ENCODE measurements at regions not wholly inside any gene's neighbourhood (a gene's known extent, or its start where the extent isn't known, plus 50 kb on each side); places are given as distances from the start of the nearest gene placed in this dataset.

DNA sequence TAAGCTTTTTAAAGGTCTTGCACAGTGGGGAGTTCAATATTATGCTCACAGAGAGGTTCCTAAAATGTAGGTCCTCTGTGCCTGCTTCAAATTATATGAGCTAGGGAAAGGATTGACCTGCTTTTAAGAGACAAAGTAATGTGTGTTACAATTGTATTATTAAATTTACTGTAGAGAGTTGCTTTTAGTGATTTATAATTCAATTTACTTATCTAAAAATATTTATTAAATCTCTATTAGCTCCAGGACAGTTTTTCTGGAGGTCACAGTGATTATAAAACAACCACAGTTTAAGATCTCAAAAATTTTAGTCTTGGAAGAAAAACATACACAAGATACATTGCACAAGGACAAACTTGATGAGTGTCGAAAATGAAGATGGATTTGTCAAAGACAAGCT is 665.7 kb upstream of the ARPP21 start:
- 84 to 97% methylated on average over 1 of the region's 1 CpG for WGBS, 2 donors
- H3K4me1 ChIP-seq = peaks cover 0 to 11% (median 0%) of the 10 kb centered on the region in 9 donors
- intact Hi-C loops (cut with DNase I) = no loop called here

DNA sequence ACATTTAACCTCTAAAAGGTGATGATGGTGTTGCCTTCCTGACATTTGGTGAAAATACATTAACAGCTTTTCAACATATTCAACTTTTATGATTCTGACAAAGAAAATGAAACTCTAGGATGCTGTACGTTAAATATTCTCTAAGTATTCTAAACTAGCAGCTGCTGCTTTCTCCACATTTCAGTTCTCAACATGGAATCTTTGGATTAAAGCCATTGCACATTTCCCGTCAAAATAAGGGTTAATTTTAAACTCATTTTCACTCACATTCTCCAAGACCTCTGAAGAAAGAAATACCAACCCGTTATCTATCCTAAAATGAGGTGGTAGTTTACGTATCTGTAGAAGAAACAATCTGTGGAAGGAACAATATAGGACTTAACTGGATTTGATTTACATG is 655.7 kb upstream of the ARPP21 start:
- Histone ChIP-seq H3K4me1 (no peaks in the 10 kb centered on the region), H3K9me3 (peaks cover 0 to 4% (median 0%) of the 10 kb centered on the region in 11 donors), H3K27me3 (no peaks in the 10 kb centered on the region), H3K36me3 (no peaks in the 10 kb centered on the region), H3K4me3 (no peak overlapping the region), H3K27ac (no peak overlapping the region)
- TF ChIP-seq, protein P1, sequence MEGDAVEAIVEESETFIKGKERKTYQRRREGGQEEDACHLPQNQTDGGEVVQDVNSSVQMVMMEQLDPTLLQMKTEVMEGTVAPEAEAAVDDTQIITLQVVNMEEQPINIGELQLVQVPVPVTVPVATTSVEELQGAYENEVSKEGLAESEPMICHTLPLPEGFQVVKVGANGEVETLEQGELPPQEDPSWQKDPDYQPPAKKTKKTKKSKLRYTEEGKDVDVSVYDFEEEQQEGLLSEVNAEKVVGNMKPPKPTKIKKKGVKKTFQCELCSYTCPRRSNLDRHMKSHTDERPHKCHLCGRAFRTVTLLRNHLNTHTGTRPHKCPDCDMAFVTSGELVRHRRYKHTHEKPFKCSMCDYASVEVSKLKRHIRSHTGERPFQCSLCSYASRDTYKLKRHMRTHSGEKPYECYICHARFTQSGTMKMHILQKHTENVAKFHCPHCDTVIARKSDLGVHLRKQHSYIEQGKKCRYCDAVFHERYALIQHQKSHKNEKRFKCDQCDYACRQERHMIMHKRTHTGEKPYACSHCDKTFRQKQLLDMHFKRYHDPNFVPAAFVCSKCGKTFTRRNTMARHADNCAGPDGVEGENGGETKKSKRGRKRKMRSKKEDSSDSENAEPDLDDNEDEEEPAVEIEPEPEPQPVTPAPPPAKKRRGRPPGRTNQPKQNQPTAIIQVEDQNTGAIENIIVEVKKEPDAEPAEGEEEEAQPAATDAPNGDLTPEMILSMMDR (IDR thresholded peaks at IDR 0.05) = no peak
- WGBS, 2 donors = 55 to 65% methylated on average over 4 of the region's 4 CpGs
- DNase-seq (no peak), ATAC-seq (no peak)
- intact Hi-C loops (cut with DNase I) = no loop called here

More for the DNA sequence above, 665.7 kb upstream of the ARPP21 start:
- Histone ChIP-seq H3K4me3 (no peak overlapping the region), H3K36me3 (no peaks in the 10 kb centered on the region), H3K9me3 (peaks cover 0 to 36% (median 6%) of the 10 kb centered on the region in 11 donors), H3K27me3 (no peaks in the 10 kb centered on the region), H3K27ac (no peak overlapping the region)
- TF ChIP-seq, protein P1 (IDR thresholded peaks at IDR 0.05) = no peak
- DNase-seq = no peak
- no peak for ATAC-seq

DNA sequence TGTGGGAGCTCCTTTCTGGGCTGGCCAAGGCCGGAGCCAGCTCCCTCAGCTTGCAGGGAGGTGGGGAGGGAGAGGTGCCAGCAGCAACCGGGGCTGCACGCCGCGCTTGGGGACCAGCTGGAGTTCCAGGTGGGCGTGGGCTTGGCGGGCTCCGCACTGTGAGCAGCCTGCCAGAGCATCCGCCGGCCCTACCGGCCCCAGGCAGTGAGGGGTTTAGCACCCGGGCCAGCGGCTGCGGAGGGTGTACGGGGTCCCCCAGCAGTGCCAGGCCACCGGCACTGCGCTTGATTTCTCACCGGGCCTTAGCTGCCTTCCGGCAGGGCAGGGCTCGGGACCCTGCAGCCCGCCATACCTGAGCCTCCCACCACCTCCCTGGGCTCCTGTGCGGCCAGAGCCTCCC is 651.0 kb upstream of the ARPP21 start:
- no peak for ATAC-seq

DNA sequence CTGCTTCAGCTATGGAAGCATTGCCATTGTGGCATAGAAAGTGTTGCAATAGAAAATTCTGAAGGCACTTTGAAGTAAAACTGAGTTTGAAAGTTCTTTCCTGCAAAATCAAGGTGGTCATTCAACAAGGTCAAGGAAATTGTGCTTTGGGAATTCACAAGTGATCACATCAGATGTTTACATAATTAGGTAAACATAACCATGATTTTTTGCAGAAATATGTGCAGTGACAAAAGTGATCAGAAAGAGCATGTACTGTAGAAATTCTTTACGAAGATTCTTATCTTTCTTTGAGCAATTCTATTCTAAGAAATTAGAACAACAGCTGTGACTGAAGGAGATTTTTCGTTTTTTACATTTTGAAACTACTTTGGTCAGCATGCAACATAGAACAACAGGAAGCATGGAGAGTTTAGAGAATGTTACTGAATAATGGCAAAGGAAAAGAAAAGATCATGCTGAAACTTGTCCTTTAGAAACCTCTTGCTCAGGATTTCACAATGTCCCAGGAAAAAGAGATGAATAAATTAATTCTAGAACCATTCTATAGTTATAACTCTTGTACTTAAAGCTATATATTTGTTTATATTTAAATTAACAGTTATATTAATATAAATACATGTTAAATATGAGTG is 643.4 kb upstream of the ARPP21 start:
- TF ChIP-seq, protein P1 (IDR thresholded peaks at IDR 0.05) = no peak
- Histone ChIP-seq H3K36me3 (no peaks in the 10 kb centered on the region), H3K27me3 (no peaks in the 10 kb centered on the region), H3K4me1 (no peaks in the 10 kb centered on the region), H3K4me3 (no peak overlapping the region), H3K27ac (no peak overlapping the region), H3K9me3 (peaks cover 0 to 1% (median 0%) of the 10 kb centered on the region in 11 donors)
- ATAC-seq = no peak
- WGBS, 2 donors = 35 to 48% methylated on average over 2 of the region's 2 CpGs
- intact Hi-C loops (cut with DNase I) = no loop called here
- no peak for DNase-seq

More for the DNA sequence above, 651.0 kb upstream of the ARPP21 start:
- Histone ChIP-seq H3K36me3 (no peaks in the 10 kb centered on the region), H3K27me3 (no peaks in the 10 kb centered on the region), H3K4me1 (no peaks in the 10 kb centered on the region), H3K4me3 (no peak overlapping the region), H3K9me3 (peaks cover 0 to 20% (median 0%) of the 10 kb centered on the region in 11 donors), H3K27ac (no peak overlapping the region)
- TF ChIP-seq, protein P1 (IDR thresholded peaks at IDR 0.05) = no peak
- WGBS, 2 donors = 93 to 96% methylated on average over 22 of the region's 22 CpGs
- no peak for DNase-seq
- intact Hi-C loops (cut with DNase I) = no loop called here

Measured in heart right ventricle (tissue), 16 donors.